Stimulated activated CD4-positive, alpha-beta T cell treated with anti-CD3 and anti-CD28 coated beads, TNF-alpha, amount 100 ng/mL, for 24 hours (primary cell): ENCODE measurements at regions not wholly inside any gene's neighbourhood (a gene's known extent, or its start where the extent isn't known, plus 50 kb on each side); places are given as distances from the start of the nearest gene placed in this dataset.
"Not testable (repeated sequence)": the region's sequence is repeated elsewhere in the genome, so short reads cannot be mapped to it uniquely, and the experiment has no call there.

Experiments used
- DNase-seq, 3 experiments: peaks; one replicate each; pipeline ENCODE4 v3.0.0-alpha.2; 2020; ENCODE audit warnings: low read depth in 3 of 3

GRCh38 chrX:25442499-25442898, 426.7 kb upstream of the ARX start:
- DNase-seq, result no peak

DNA sequence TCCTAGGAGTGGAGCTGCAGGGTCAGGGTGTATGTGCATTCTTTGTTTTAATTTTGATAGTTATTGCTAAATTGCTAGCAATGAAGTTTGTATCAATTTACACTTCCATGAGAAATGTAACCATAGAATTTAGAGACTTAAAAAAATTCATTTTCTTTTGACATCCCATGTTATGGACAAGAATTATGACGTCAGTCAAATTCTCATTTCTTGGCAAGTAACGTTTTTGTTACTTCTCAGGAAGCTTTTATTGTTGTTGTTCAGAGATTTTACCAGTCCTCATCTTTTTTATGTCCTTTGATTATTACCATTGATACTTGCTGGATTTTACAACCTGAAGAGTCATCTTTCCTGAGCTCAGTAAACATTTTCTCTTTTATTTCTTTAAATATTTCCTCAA, 417.5 kb upstream of the ARX start:
- DNase-seq, result no peak

DNA sequence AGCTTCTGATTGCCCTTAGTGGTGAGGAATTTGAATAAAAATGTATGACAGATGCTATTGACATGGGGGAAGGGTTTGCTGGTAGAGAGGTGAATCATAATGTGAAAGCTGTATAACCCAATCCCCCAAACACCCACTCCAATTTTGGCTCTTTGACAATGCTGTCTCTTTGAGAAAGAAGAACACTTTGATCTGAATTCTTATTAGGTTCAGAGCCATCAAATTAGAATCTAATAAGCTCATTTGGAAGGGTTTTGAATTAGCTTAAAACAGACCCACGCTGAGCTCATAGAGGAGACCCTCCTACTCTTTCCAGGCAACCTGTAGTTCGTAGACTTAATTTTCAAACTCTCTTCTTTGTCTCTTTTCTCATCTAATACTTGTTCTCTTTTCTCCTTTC, 416.6 kb upstream of the ARX start:
- no peak for DNase-seq

DNA sequence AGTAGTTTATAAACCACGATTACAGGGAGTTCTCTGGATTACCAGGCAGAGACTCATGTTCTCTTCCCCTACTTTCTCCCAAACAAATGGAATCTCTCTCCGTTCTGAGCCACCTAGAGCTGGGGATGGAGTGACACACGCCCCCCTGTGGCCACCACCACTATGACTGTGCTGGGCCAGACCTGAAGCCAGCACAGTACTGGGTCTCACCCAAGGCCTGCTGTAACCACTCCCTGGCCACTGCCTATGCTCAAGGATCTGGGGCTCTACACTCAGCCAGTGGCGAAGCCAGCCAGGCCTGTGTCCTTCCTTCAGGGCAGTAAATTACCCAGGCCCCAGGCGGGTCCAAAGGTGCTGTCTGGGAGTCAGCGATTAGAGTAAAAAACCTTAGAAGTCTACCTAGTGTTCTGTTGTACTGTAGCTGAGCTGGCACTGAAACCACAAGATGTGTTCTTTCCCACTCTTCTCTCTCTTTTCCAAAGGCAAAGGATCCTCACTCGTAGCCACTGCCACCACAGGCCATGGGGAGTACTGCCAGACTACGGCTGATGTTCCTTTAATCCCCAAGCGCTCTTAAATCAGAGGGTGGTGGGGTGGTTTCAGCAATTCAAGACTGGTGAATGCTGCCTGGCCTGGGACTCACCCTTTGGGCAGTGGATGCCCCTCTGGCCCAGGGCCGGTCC, 412.2 kb upstream of the ARX start:
- no peak for DNase-seq

GRCh38 chrX:25404163-25404562, 388.4 kb upstream of the ARX start:
- not testable (repeated sequence) for DNase-seq

GRCh38 chrX:25389266-25389665, 373.5 kb upstream of the ARX start:
- DNase-seq, result no peak

DNA sequence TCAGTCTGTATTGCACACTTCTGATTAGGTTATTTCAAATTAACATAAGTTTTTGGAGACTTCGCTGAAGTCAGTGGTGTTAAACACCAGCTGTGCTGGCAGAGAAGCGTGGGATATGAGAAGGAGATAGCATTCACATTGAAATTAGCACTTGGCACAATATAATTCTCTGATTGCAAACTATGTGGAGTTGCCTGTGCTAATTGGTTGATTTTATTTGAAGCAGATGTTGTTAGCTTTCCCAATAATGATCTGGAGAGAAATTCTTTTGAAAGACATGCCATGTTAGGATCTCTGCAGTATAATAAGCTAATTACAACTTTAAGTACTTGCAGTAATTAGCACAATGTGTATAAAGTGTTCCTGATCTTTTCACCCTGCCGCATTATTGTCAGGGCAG, 367.4 kb upstream of the ARX start:
- DNase-seq, result no peak

- DNase-seq, result no peak
Measured at GRCh38 chrX:25356456-25356855, 340.7 kb upstream of the ARX start.

DNA sequence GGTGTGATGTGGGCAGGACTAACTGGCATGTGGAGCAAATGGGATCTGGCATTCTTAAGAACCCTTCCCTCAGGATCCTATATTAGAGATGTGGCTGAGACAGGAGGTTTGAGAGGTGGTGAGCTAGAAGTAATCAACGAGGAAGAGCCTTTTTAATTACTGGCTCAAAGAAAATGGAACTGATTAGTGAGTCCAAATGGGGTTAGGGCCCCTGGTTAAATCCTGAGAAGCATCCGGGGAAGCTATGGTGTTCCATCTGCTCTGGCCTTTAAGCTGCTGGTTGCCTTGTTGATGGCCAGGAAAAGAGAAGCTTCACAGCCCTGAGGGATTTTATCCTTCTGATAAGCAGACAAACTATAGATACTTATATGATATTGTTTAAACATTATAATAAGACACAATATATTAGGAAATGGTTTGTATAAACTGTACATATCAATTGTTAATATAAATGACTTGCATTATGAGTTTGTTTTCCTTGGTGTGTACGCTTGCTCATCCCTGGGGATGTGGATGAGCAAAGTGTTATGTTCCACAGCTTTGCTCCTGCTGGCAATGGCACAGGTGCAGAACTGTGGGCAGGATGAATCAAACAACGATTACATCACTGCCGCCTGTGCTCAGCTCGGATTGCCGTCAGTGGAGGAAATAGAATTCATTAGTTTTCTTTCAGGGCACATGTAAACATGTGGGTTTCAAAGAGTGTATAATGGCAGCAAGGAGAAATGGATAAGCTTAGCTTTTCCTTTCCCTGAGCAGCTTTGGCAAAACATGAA, 328.6 kb upstream of the ARX start:
- DNase-seq, result no peak

DNA sequence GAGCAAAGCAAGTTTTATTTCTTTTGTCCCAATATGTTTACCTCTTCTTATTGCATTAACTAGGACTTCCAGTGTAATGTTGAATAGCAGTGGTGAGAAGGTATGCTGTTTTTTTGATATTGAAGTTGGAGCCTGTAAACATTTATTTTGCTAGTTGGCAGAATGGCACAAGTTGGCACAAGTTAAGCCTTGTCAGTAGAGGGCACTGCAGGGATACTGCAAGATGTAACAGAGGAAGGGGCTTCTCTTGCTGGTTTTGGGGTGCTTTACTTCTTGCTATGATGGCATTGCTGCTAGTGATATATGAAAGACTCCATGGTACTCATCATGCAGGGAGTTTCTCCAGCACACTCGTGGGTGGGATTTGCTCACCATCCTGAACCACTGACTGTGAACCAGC, 327.3 kb upstream of the ARX start:
- DNase-seq, result no peak

GRCh38 chrX:25337841-25338240, 322.1 kb upstream of the ARX start:
- no peak for DNase-seq

DNA sequence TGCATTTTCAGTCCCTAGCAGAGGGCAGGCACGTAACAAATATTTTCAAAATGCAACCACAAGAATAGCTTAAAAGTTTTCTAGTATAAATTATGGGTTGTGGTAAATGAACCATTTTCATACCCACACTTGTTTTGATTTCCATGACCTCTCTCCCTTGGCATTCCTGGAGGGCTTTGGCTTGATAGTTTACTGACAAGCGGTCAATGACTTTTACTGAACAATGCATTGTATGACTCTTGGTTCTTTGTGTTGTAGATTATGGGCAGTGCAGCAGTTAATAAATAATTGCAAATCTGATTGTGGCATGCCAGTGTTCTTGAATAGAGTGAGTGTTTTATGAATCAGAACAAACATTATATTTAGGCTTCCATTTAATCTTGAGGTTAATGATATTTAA, 285.2 kb upstream of the ARX start:
- no peak for DNase-seq

- DNase-seq, result no peak
Measured at GRCh38 chrX:25296850-25297249, 281.1 kb upstream of the ARX start.

DNA sequence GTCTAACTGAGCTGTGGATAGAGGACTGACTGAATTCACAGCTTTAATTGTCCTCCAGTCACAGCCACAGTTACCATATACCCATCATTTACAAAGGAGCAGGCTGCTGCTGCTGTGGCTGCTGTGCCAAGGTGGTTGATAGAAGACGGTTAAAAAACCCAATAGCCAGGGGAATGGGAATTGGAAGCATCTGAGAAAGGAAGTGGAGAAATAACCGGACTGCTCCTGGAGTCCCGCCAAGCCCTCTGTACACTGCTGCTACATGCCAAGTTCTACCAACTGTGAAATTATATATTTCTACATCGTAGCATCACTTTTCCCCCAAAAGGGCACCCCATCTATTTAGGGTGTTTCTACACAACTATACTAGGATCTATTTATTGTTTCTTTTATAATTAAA, 279.7 kb upstream of the ARX start:
- no peak for DNase-seq

DNA sequence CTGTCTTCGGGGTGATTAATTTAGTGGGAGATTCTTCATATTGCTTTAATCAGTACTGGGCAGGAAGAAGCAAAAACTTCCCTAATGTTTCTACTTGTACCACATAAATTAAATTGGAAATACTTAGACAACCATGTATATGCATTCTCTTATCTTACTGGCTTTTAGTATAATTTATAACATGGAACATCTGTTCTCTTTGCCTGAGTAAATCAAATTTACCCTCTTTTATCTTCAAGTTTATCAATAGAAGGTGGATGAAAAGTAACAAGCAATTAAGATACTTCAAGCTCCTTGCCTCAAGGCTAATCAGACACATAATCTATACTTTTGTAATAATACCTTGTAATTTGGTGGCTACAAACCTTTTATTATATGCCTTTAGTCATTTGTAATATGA, 274.4 kb upstream of the ARX start:
- no peak for DNase-seq

DNA sequence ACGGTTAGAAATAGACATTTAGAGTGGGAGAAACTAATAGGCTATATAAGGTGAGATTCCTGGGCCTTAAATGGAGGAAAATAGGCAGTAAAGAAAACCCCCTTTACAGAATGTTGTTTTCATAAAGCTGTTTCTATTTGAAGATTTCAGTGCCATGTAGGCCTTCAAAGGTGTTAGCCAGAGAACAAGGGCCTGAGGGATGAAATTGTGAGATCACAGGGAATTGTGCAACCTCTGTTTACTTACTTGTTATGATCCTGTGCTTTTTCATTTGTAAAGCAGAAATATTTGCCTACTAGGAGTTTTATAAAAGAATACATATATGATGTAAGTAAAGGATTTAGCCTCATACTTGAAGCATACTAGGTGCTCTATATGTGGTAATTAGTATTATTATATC, 272.9 kb upstream of the ARX start:
- DNase-seq, result no peak

DNA sequence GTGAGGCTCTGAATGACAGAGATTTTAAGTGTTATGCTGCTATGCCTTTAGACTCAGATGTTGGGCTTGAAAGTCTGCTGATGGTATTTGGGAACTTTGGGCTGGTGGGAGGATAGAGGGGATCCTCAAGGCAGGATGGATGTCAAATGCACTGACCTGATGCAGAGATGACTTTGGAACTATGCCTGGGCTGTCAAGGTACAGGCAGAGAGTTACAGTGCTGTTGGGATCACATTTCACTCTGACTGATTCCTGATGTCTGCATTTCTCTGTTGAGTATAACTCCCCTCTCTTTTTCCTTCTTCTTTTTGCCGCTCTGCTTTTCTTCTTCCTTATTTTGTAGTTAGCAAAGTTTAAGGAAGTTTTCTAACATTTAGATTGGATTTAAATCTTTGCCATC, 271.8 kb upstream of the ARX start:
- DNase-seq, result no peak

DNA sequence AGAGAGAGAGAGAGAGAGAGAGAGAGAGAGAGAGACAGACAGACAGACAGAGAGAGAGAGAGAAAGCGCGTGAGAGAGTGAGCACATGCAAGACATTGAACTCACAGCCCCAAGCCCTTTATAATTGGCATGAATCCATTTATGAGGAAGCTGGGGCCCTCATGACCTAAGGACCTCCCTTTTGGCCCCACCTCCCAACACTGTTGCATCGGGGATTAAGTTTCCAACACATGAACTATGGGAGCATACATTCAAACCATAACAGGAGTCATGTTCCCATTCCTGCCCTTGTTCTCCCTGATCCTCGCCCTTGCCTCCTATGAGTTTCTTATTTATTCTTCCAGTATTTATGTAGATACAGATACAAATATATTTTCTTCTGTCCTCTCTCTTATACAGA, 269.8 kb upstream of the ARX start:
- DNase-seq, result no peak

- no peak for DNase-seq
Measured at GRCh38 chrX:25279510-25279909, 263.7 kb upstream of the ARX start.

- DNase-seq, result no peak
Measured at GRCh38 chrX:25278341-25278740, 262.6 kb upstream of the ARX start.

DNA sequence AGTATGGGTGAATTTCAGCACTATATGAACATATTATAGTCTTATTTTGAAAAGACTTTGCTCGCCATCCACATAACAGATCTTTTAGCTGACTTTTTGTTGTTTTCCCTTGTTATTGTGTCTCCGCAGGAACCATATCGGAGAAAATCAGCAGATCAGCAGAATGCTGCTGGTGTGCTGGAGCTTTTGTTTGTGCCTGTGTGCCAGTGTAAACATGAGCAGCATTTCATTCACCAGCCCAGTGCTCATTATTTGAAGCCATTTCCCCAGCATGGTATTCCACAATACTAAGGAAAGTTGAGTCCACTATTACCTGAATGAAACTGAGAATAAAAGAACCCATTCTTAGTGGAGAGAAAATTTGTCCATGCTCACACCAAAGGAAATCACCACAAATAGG, 261.8 kb upstream of the ARX start:
- DNase-seq, result no peak

- DNase-seq, result no peak
Measured at GRCh38 chrX:25275159-25275558, 259.4 kb upstream of the ARX start.

DNA sequence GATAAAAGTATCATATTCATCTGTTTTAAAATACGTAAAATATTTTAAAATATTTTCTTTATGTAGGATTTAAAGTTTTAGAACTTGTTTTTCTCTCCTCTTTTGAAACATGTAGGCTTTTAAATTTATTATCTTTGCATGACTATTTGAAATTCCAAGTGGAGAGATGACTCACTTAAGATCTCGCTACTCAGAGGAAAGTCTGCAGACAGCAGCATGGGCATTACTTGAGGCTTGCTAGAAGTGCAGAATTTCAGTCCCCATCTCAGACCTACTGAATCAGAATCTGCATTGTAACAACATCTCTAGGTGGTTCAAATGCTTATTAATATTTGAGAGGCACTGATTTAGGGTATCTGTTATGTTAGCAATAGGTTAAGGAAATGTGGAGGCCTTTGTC, 225.7 kb upstream of the ARX start:
- DNase-seq, result no peak

DNA sequence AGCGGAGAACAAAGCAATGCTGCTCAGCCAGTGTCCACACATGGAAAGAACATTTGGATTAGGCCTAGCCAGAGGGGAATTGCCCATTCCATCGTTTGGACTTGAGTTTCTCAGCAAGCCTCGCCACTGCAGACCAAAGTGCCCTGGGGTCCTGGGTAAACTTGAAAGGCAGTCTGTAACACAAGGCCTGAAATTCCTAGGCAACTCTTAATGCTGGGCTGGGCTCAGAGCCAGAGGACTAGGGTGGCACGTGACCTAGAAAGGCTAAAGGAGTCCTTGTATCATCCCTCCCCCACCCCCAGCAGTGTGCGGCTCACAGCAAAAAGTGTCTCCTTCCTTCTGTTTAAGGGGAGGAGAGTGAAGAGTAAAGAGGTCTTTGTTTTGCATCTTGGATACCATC, 210.4 kb upstream of the ARX start:
- DNase-seq, result no peak
